ELF-1 (cell line): ENCODE measurements at regions not wholly inside any gene's neighbourhood (a gene's known extent, or its start where the extent isn't known, plus 50 kb on each side); places are given as distances from the start of the nearest gene placed in this dataset.
A peak's percentile ranks its signal among the peaks of the same experiment; 100 is the strongest.

Experiments used
- DNase-seq: peaks from one replicate; pipeline ENCODE4 v3.0.0-alpha.2; 2016; ENCODE audit warnings: low read depth, low spot score

GRCh38 chr1:34270181-34270580, 93.5 kb downstream of the C1orf94 start:
- DNase-seq: no peak

GRCh38 chr1:34272152-34272551, 95.4 kb downstream of the C1orf94 start:
- DNase-seq: no peak

GRCh38 chr1:34275150-34275549, 98.4 kb downstream of the C1orf94 start:
- no peak for DNase-seq

GRCh38 chr1:34276606-34277005, 99.9 kb downstream of the C1orf94 start:
- DNase-seq: no peak

- no peak for DNase-seq
Observed at GRCh38 chr1:34277150-34277549, 100.4 kb downstream of the C1orf94 start.

GRCh38 chr1:34278211-34278610, 101.5 kb downstream of the C1orf94 start:
- DNase-seq: no peak

GRCh38 chr1:34279971-34280370, 103.3 kb downstream of the C1orf94 start:
- no peak for DNase-seq

GRCh38 chr1:34280509-34280908, 103.8 kb downstream of the C1orf94 start:
- DNase-seq: no peak

- no peak for DNase-seq
Observed at GRCh38 chr1:34283142-34283541, 106.4 kb downstream of the C1orf94 start.

GRCh38 chr1:34286511-34286910, 109.8 kb downstream of the C1orf94 start:
- no peak for DNase-seq

GRCh38 chr1:34290831-34291230, 114.1 kb downstream of the C1orf94 start:
- no peak for DNase-seq

GRCh38 chr1:34292472-34292871, 115.8 kb downstream of the C1orf94 start:
- DNase-seq: peak; percentile 8

- DNase-seq: no peak
Observed at GRCh38 chr1:34296059-34296458, 119.4 kb downstream of the C1orf94 start.

GRCh38 chr1:34302798-34303197, 126.1 kb downstream of the C1orf94 start:
- DNase-seq: no peak

GRCh38 chr1:34303218-34303617, 126.5 kb downstream of the C1orf94 start:
- DNase-seq: no peak

- no peak for DNase-seq
Observed at GRCh38 chr1:34306568-34306967, 129.9 kb downstream of the C1orf94 start.

GRCh38 chr1:34312359-34312758, 135.7 kb downstream of the C1orf94 start:
- DNase-seq: no peak

- DNase-seq: no peak
Observed at GRCh38 chr1:34315974-34316373, 139.3 kb downstream of the C1orf94 start.

- no peak for DNase-seq
Observed at GRCh38 chr1:34316773-34317172, 140.1 kb downstream of the C1orf94 start.

GRCh38 chr1:34319218-34319617, 142.5 kb downstream of the C1orf94 start:
- no peak for DNase-seq

GRCh38 chr1:34320053-34320669, 143.5 kb downstream of the C1orf94 start:
- DNase-seq: no peak

GRCh38 chr1:34322969-34323368, 146.3 kb downstream of the C1orf94 start:
- DNase-seq: no peak

- no peak for DNase-seq
Observed at GRCh38 chr1:34324879-34325440, 148.3 kb downstream of the C1orf94 start.

- peak; percentile 9 for DNase-seq
Observed at GRCh38 chr1:34328281-34328799, 151.6 kb downstream of the C1orf94 start.
